K562 (cell line): ENCODE measurements at regions not wholly inside any gene's neighbourhood (a gene's known extent, or its start where the extent isn't known, plus 50 kb on each side); places are given as distances from the start of the nearest gene placed in this dataset.

Experiments
- ATAC-seq: fragments of 200-7000 bp; cut with Tn5 transposase; 3 replicates; pipeline ENCODE4 v1.9.1; 2020; ENCODE audit warnings: moderate library complexity
- BruUV-seq: library from RNA; stranded (reverse); fragments of 400-500 nt; replicated peaks from 2 replicates; lab custom pipeline; 2021; lab: Mats Ljungman, UMichigan
- CTCF ChIA-PET: fragments of 300-600 bp; formaldehyde crosslinking; extraction: SDS; loops from one replicate; lab custom pipeline; 2021; ENCODE audit warnings: low intra/inter-chr PET ratio; lab: Yijun Ruan, JAX
- POLR2A ChIA-PET: fragments of 300-600, 350-650 bp; sonication (Branson Sonifier 250); formaldehyde crosslinking; extraction: SDS; loops from one replicate; lab custom pipeline; 2021; ENCODE audit warnings: antibody characterized with exemption, inconsistent platforms; lab: Yijun Ruan, JAX
- DNase-seq, 4 experiments: peaks; one replicate each; pipeline versions ENCODE4 v3.0.0 to v3.0.0-alpha.2; 2011 to 2018; ENCODE audit warnings: low spot score in 3 of 4, mixed read lengths in 3 of 4; ENCODE audit errors: extremely low read depth in 1 of 4
- FAIRE-seq: peaks from 2 replicates; lab custom pipeline; 2011; peaks lifted over from hg19 to GRCh38; lab: Jason Lieb, UNC
- H2AFZ ChIP-seq: 2 replicates; pipeline ENCODE4 v1.6.0; 2011; ENCODE audit warnings: low read depth, low read length, control low read depth, inconsistent platforms
- H3K27ac ChIP-seq: fragments of 200-600 bp; 3 replicates; pipeline ENCODE4 v1.8.0; 2011; ENCODE audit warnings: low read depth, mild to moderate bottlenecking, control low read depth, inconsistent platforms, low read length, moderate library complexity, mixed read lengths; ENCODE audit errors: extremely low read depth
- H3K27me3 ChIP-seq, 2 experiments: fragments of 300-600 bp in 1 of 2; 2 replicates in 1 of 2; 3 replicates in 1 of 2; pipeline versions ENCODE4 v1.6.0 to v1.8.0; 2011; ENCODE audit warnings: inconsistent platforms in 2 of 2, low read length in 2 of 2, mild to moderate bottlenecking in 1 of 2, mixed read lengths in 1 of 2, moderate library complexity in 1 of 2; ENCODE audit not compliant: control insufficient read depth in 2 of 2, insufficient read depth in 2 of 2
- H3K36me3 ChIP-seq: fragments of 300-600 bp; 3 replicates; pipeline ENCODE4 v1.8.0; 2011; ENCODE audit warnings: mild to moderate bottlenecking, low read length, inconsistent platforms; ENCODE audit not compliant: control insufficient read depth, insufficient read depth
- H3K4me1 ChIP-seq, 2 experiments: fragments of 200-600 bp in 1 of 2; replicated peaks in 1 of 2; 2 replicates in 1 of 2; 3 replicates in 1 of 2; pipeline versions ENCODE4 v1.5.1 to v1.8.0; 2011; ENCODE audit warnings: inconsistent platforms in 2 of 2, low read length in 2 of 2, mild to moderate bottlenecking in 1 of 2, mixed read lengths in 1 of 2, moderate library complexity in 1 of 2; ENCODE audit not compliant: control insufficient read depth in 2 of 2, insufficient read depth in 2 of 2
- H3K4me2 ChIP-seq: 2 replicates; pipeline ENCODE4 v1.6.1; 2011; ENCODE audit warnings: low read length, control low read depth, inconsistent platforms, mixed read lengths; ENCODE audit not compliant: insufficient read depth
- H3K4me3 ChIP-seq: fragments of 200-600 bp; sonication (generic), shearing (Covaris generic); 2 replicates; pipeline ENCODE4 v1.5.1; 2016; ENCODE audit warnings: control low read depth, inconsistent platforms
- H3K79me2 ChIP-seq: fragments of 200-600 bp; 3 replicates; pipeline ENCODE4 v1.8.0; 2011; ENCODE audit warnings: low read length, inconsistent platforms; ENCODE audit not compliant: control insufficient read depth, insufficient read depth
- H3K9ac ChIP-seq, 2 experiments: 2 replicates each; pipeline versions ENCODE4 v1.6.0 to v1.6.1; 2011; ENCODE audit warnings: low read depth in 2 of 2, low read length in 2 of 2, control low read depth in 1 of 2, inconsistent platforms in 1 of 2, mild to moderate bottlenecking in 1 of 2, mixed read lengths in 1 of 2; ENCODE audit not compliant: insufficient read depth in 1 of 2
- H3K9me1 ChIP-seq: one replicate; pipeline ENCODE4 v1.6.0; 2011; ENCODE audit warnings: inconsistent platforms, mild to moderate bottlenecking, low read length, moderate library complexity; ENCODE audit not compliant: control insufficient read depth, insufficient read depth
- H3K9me3 ChIP-seq: replicated peaks from 2 replicates; pipeline ENCODE4 v1.5.1; 2011; ENCODE audit warnings: low read depth, low read length, inconsistent platforms; ENCODE audit not compliant: control insufficient read depth, insufficient read depth
- H4K20me1 ChIP-seq: replicated peaks from 2 replicates; pipeline ENCODE4 v1.6.1; 2011; ENCODE audit warnings: low read length, inconsistent platforms, mixed read lengths; ENCODE audit not compliant: control insufficient read depth, insufficient read depth
- DEAF1 ChIP-seq: fragments of 450-650 bp; formaldehyde crosslinking; IDR thresholded peaks from 2 replicates; pipeline ENCODE4 v1.4.0; 2020; ENCODE audit warnings: mild to moderate bottlenecking, moderate library complexity
- ELF1 ChIP-seq: fragments of 200-800 bp; sonication (Bioruptor generic); IDR thresholded peaks from 2 replicates; pipeline ENCODE4 v1.6.1; 2016; ENCODE audit warnings: missing genetic modification characterization, missing compliant biosample characterization
- ERF ChIP-seq: fragments of 450-650 bp; formaldehyde crosslinking; IDR thresholded peaks from 2 replicates; pipeline ENCODE4 v1.4.0; 2020; ENCODE audit warnings: mild to moderate bottlenecking, mixed read lengths
- FUS ChIP-seq: fragments of 200-400 bp; formaldehyde crosslinking; optimal IDR thresholded peaks from 2 replicates; pipeline ENCODE3; 2017; ENCODE audit warnings: low read depth, low read length
- GTF2A2 ChIP-seq: IDR thresholded peaks from 2 replicates; pipeline ENCODE4 v1.6.1; 2016; ENCODE audit warnings: mild to moderate bottlenecking, missing genetic modification characterization, missing compliant biosample characterization
- HDGF ChIP-seq: fragments of 450-650 bp; IDR thresholded peaks from 2 replicates; pipeline ENCODE4 v1.6.1; 2016
- NCOA2 ChIP-seq, 2 experiments: fragments of 450-650 bp; IDR thresholded peaks; 2 replicates each; pipeline ENCODE4 v1.6.1; 2018; ENCODE audit warnings: mild to moderate bottlenecking in 2 of 2, moderate library complexity in 1 of 2; ENCODE audit not compliant: partially characterized antibody in 2 of 2
- NCOR1 ChIP-seq: fragments of 450-650 bp; IDR thresholded peaks from 2 replicates; pipeline ENCODE4 v1.6.1; 2016; ENCODE audit warnings: mild to moderate bottlenecking, moderate library complexity
- NFATC3 ChIP-seq: fragments of 450-650 bp; IDR thresholded peaks from 2 replicates; pipeline ENCODE4 v1.6.1; 2017; ENCODE audit warnings: mild to moderate bottlenecking
- POLR2AphosphoS2 ChIP-seq: IDR thresholded peaks from 2 replicates; pipeline ENCODE4 v1.6.1; 2012; ENCODE audit warnings: low read length, improper control_type of control experiment
- POLR3A ChIP-seq: IDR thresholded peaks from 2 replicates; pipeline ENCODE4 v1.6.1; 2011; ENCODE audit warnings: borderline replicate concordance, mild to moderate bottlenecking, moderate library complexity; ENCODE audit not compliant: insufficient read length, insufficient read depth; ENCODE audit errors: extremely low read depth
- RAD21 ChIP-seq, 2 experiments: fragments of 250-450 bp in 1 of 2; fragments of 450-650 bp in 1 of 2; sonication (Bioruptor Pico) in 1 of 2; formaldehyde crosslinking in 1 of 2; IDR thresholded peaks in 1 of 2; conservative IDR thresholded peaks in 1 of 2; 2 replicates each; pipeline versions ENCODE4 v1.4.0 to v1.8.0; 2020 to 2022; ENCODE audit warnings: mild to moderate bottlenecking in 2 of 2, moderate library complexity in 1 of 2
- TAF7 ChIP-seq: fragments of 450-650 bp; IDR thresholded peaks from 2 replicates; pipeline ENCODE4 v1.6.1; 2016; ENCODE audit warnings: missing genetic modification characterization, missing compliant biosample characterization
- TSC22D4 ChIP-seq: fragments of 450-650 bp; IDR thresholded peaks from 2 replicates; pipeline ENCODE4 v1.6.1; 2016; ENCODE audit warnings: missing genetic modification characterization, missing biosample characterization, control low read depth
- ZNF274 ChIP-seq: IDR thresholded peaks from 2 replicates; pipeline ENCODE4 v1.6.1; 2011; ENCODE audit warnings: low read depth, mild to moderate bottlenecking, low read length, moderate library complexity, borderline replicate concordance
- ZNF583 ChIP-seq: fragments of 250-450 bp; sonication (Bioruptor Pico); IDR thresholded peaks from 2 replicates; pipeline ENCODE4 v1.4.0; 2020
- ZNF644 ChIP-seq: fragments of 200-800 bp; sonication (Bioruptor generic); IDR thresholded peaks from 2 replicates; pipeline ENCODE4 v1.6.1; 2016; ENCODE audit warnings: low read depth, missing genetic modification characterization, missing compliant biosample characterization
- WGBS: fragments of 100-300 bp; shearing (Covaris generic); methylation state at CpG from one replicate; pipeline ENCODE4 v1.1.6; 2016; ENCODE audit warnings: low coverage, mixed read lengths; ENCODE audit not compliant: insufficient coverage; ENCODE audit errors: missing lambda C conversion rate; 5-methylcytosine and 5-hydroxymethylcytosine counted together
- in situ Hi-C: fragments of 300-500 bp; cut with MboI; formaldehyde crosslinking; loops from 4 replicates; pipeline ENCODE4 v1.15.0; 2018; ENCODE audit warnings: inconsistent platforms, mixed read lengths
- intact Hi-C: fragments of 100-400 bp; cut with micrococcal nuclease; formaldehyde crosslinking; loops from 2 replicates; pipeline ENCODE4 v1.14.2; 2022

GRCh38 chr12:126384026-126384564 lies 1318.9 kb downstream of the AACS start:
- intact Hi-C loops = no loop called here
- Histone ChIP-seq H3K4me2 (no peak overlapping the region), H3K79me2 (no peaks in the 10 kb centered on the region), H3K27me3 (no peaks in the 10 kb centered on the region), H3K4me3 (no peak overlapping the region), H3K36me3 (no peaks in the 10 kb centered on the region), H3K27ac (no peak overlapping the region), H3K4me1 (no peaks in the 10 kb centered on the region), H3K9me1 (no peaks in the 10 kb centered on the region), H3K9me3 (no peaks in the 10 kb centered on the region; the same call in 1 of the 2 replicates), H3K9ac (no peak overlapping the region), H4K20me1 (no peaks in the 10 kb centered on the region), H2AFZ (no peak overlapping the region)
- POLR2A ChIA-PET = no interaction called here
- CTCF ChIA-PET = no interaction called here
- DNase-seq = no peak
- in situ Hi-C loops = no loop called here
- 0% methylated on average over 2 of the region's 2 CpGs for WGBS
- ATAC-seq = no peak
- FAIRE-seq = no peak
- no peak for TF ChIP-seq ELF1
- TF ChIP-seq ZNF583 = no peak
- TF ChIP-seq ZNF274 = no peak
- no peak for TF ChIP-seq POLR2AphosphoS2
- TF ChIP-seq GTF2A2 = no peak
- TF ChIP-seq TSC22D4 = no peak
- no peak for TF ChIP-seq ZNF644 (tag)
- no peak for TF ChIP-seq NCOA2 (IDR thresholded peaks at IDR 0.05; ENCODE audit: partially characterized antibody in 2 of 2)
- no TSS peak for BruUV-seq

GRCh38 chr12:126385785-126386184 lies 1320.5 kb downstream of the AACS start:
- H4K20me1 ChIP-seq = no peaks in the 10 kb centered on the region
- intact Hi-C loops (no loop called here), in situ Hi-C loops (no loop called here)
- no peaks in the 10 kb centered on the region for H3K9me1 ChIP-seq
- H3K4me2 ChIP-seq = no peak overlapping the region
- H3K9me3 ChIP-seq = no peaks in the 10 kb centered on the region; the same call in 1 of the 2 replicates
- H3K27me3 ChIP-seq = no peaks in the 10 kb centered on the region
- no peak overlapping the region for H2AFZ ChIP-seq
- FAIRE-seq (no peak), ATAC-seq (no peak), DNase-seq (no peak)
- H3K36me3 ChIP-seq = no peaks in the 10 kb centered on the region
- no peak overlapping the region for H3K27ac ChIP-seq
- no peak overlapping the region for H3K9ac ChIP-seq
- no TSS peak for BruUV-seq
- WGBS = 2% methylated on average over 4 of the region's 4 CpGs
- no peak overlapping the region for H3K4me3 ChIP-seq
- ChIA-PET POLR2A (no interaction called here), CTCF (no interaction called here)
- H3K4me1 ChIP-seq = no peaks in the 10 kb centered on the region
- H3K79me2 ChIP-seq = no peaks in the 10 kb centered on the region
- TF ChIP-seq TAF7 (tag) = no peak
- TF ChIP-seq POLR3A = no peak
- TF ChIP-seq NFATC3 = no peak
- TF ChIP-seq RAD21 (CRISPR knock-in tag; conservative IDR thresholded peaks at IDR 0.05 in 1 of 2, IDR thresholded peaks at IDR 0.05 in 1 of 2) = no peak
- TF ChIP-seq ERF (CRISPR knock-in tag) = no peak
- TF ChIP-seq FUS = no peak
- TF ChIP-seq DEAF1 (CRISPR knock-in tag) = no peak
- no peak for TF ChIP-seq NCOR1
- no peak for TF ChIP-seq HDGF
